Testis (tissue), 2 donors: ENCODE measurements at regions not wholly inside any gene's neighbourhood (a gene's known extent, or its start where the extent isn't known, plus 50 kb on each side); places are given as distances from the start of the nearest gene placed in this dataset.
"Not testable (repeated sequence)": the region's sequence is repeated elsewhere in the genome, so short reads cannot be mapped to it uniquely, and the experiment has no call there.

Experiments used
- DNase-seq: peaks from one replicate; pipeline ENCODE4 v3.0.0-alpha.2; 2019
- H3K27ac ChIP-seq, 2 donors: fragments of 200-600 bp; sonication (generic); one replicate each; pipeline ENCODE4 v1.5.1; 2019
- H3K27me3 ChIP-seq: fragments of 200-600 bp; sonication (generic); one replicate; pipeline ENCODE4 v1.5.1; 2019
- H3K36me3 ChIP-seq: fragments of 200-600 bp; sonication (generic); one replicate; pipeline ENCODE4 v1.5.1; 2017; ENCODE audit warnings: low read depth; ENCODE audit errors: missing control alignments
- H3K4me1 ChIP-seq: fragments of 200-600 bp; sonication (generic); one replicate; pipeline ENCODE4 v1.5.1; 2019
- H3K4me3 ChIP-seq, 2 donors: fragments of 200-600 bp; sonication (generic); one replicate each; pipeline ENCODE4 v1.5.1; 2017 to 2019
- H3K9me3 ChIP-seq: fragments of 200-600 bp; sonication (generic); one replicate; pipeline ENCODE4 v1.5.1; 2017
- POLR2A ChIP-seq: fragments of 450-650 bp; IDR thresholded peaks from one replicate; pipeline ENCODE4 v1.6.1; 2017; ENCODE audit warnings: antibody characterized with exemption, mild to moderate bottlenecking, moderate library complexity
- WGBS, 2 donors: methylation state at CpG; one replicate each; pipeline ENCODE4 v1.1.5; 2018; 5-methylcytosine and 5-hydroxymethylcytosine counted together
- intact Hi-C: fragments of 100-400 bp; cut with DNase I; formaldehyde crosslinking; loops from one replicate; pipeline ENCODE4 v1.15.1; 2023; ENCODE audit warnings: low total_unique reads
- TF ChIP-seq, protein P1 (sequence below), 3 experiments: fragments of 450-650 bp in 2 of 3; fragments of 200-600 bp in 1 of 3; sonication (generic) in 1 of 3; IDR thresholded peaks; one replicate each; pipeline ENCODE4 v1.5.1; 2016 to 2019; ENCODE audit warnings: antibody characterized with exemption in 3 of 3, mild to moderate bottlenecking in 2 of 3, moderate library complexity in 1 of 3

DNA sequence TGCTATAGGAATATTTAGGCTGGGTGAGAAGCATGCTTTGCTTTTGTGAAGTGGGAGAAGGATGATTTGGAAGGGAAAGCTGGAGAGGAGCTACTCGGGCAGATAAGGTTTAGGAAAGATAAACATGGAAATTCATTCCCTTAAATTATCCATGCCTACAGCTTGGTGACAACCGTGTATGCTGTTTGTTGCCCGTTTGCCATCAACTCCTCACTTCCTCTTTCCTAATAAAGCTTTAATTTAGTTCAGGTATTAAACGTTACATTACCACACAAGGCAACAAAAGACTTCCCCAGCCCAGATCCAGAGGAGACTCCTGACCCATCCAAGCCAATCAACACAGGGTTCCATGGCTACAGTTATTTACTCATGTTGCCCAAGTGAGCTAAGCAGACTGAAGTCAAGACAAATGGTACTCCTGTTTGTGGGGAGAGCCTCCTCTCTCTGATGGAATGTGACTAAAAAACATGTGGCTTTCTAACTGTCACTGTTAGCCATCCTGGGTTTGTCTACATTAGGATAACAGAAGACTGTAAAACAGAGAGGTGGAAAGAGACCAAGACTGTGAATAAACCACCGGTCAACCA, 101.7 kb upstream of the GRAMD1B start:
- Histone ChIP-seq H3K4me1 (peaks cover 12% of the 10 kb centered on the region), H3K4me3 (no peak overlapping the region), H3K36me3 (no peaks in the 10 kb centered on the region), H3K27ac (no peak overlapping the region), H3K9me3 (no peaks in the 10 kb centered on the region), H3K27me3 (no peaks in the 10 kb centered on the region)
- WGBS, 2 donors = 75 to 77% methylated on average over 5 of the region's 5 CpGs
- DNase-seq = no peak
- intact Hi-C loops = no loop called here
- TF ChIP-seq POLR2A = no peak
- TF ChIP-seq, protein P1, sequence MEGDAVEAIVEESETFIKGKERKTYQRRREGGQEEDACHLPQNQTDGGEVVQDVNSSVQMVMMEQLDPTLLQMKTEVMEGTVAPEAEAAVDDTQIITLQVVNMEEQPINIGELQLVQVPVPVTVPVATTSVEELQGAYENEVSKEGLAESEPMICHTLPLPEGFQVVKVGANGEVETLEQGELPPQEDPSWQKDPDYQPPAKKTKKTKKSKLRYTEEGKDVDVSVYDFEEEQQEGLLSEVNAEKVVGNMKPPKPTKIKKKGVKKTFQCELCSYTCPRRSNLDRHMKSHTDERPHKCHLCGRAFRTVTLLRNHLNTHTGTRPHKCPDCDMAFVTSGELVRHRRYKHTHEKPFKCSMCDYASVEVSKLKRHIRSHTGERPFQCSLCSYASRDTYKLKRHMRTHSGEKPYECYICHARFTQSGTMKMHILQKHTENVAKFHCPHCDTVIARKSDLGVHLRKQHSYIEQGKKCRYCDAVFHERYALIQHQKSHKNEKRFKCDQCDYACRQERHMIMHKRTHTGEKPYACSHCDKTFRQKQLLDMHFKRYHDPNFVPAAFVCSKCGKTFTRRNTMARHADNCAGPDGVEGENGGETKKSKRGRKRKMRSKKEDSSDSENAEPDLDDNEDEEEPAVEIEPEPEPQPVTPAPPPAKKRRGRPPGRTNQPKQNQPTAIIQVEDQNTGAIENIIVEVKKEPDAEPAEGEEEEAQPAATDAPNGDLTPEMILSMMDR (IDR thresholded peaks at IDR 0.05) = no peak

DNA sequence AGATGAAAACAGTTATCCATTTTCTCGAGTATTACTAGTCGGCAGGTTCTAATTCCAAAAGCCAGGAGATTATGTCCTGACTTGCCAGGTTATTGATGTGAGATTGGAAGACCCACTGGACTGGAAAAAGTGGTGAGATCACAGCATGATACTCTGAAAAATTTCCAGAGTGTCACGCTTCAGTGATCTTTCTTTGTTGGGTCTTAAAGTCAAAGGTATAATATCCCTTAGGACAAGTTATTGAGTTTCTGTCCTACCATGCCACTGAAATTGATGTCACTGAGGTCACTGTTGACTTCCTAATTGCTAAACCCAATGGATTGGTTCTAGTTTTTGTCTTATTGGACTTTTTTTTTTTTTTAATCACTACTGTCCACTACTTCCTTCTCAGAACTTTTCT, 104.5 kb upstream of the GRAMD1B start:
- WGBS, 2 donors = 86 to 88% methylated on average over 3 of the region's 3 CpGs
- Histone ChIP-seq H3K36me3 (no peaks in the 10 kb centered on the region), H3K4me3 (no peak overlapping the region), H3K27ac (no peak overlapping the region), H3K4me1 (peaks cover 6% of the 10 kb centered on the region), H3K9me3 (no peaks in the 10 kb centered on the region), H3K27me3 (no peaks in the 10 kb centered on the region)
- DNase-seq = no peak
- TF ChIP-seq, protein P1 (IDR thresholded peaks at IDR 0.05) = no peak
- no peak for TF ChIP-seq POLR2A
- intact Hi-C loops = no loop called here

DNA sequence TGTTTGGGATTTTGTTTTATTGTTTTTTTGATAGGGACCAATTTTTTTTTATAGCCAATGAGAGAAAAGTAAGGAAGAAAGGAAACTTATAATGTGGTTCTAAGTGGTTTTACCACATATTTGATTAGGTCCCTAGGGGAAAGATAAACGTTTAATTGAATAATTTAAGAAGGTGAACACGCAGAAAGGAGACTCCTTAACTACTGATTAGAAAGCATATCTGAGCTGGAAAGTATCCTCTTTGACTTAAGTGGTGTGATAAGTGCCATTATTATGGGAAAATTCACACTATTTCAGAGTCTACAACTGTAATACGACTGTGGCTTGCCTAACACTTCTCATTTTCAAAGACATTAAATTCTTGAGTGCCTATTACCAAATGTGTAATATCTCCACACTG, 106.5 kb upstream of the GRAMD1B start:
- no peak overlapping the region for H3K27ac ChIP-seq
- H3K27me3 ChIP-seq = no peaks in the 10 kb centered on the region
- no peaks in the 10 kb centered on the region for H3K9me3 ChIP-seq
- 33% methylated on average over 3 of the region's 3 CpGs for WGBS, 2 donors
- no peak for DNase-seq
- no peak overlapping the region for H3K4me3 ChIP-seq
- intact Hi-C loops = no loop called here
- no peaks in the 10 kb centered on the region for H3K4me1 ChIP-seq
- H3K36me3 ChIP-seq = no peaks in the 10 kb centered on the region
- TF ChIP-seq, protein P1 (IDR thresholded peaks at IDR 0.05) = no peak
- TF ChIP-seq POLR2A = no peak

DNA sequence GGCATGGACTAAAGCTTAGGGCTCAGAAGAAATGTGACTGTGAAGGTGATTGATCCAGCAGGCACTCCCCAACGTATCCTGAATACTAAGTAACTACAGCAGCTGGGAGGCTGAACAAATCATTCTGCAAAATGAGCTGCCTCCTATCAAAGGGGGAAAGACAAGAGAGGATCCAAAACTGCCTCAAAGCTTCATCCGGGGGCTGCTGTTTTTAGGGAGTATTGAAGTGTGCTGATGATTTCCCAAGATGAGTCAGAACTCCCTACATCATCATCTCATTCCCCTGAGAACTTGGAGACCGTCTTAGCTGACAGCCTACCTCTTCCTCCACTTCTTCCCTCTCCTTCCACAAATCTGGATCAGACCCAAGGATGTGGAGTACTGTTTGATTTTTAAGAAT, 108.4 kb upstream of the GRAMD1B start:
- no peak overlapping the region for H3K4me3 ChIP-seq
- no peaks in the 10 kb centered on the region for H3K36me3 ChIP-seq
- intact Hi-C loops = no loop called here
- no peaks in the 10 kb centered on the region for H3K27me3 ChIP-seq
- no peak for TF ChIP-seq POLR2A
- TF ChIP-seq, protein P1 (IDR thresholded peaks at IDR 0.05) = no peak
- H3K4me1 ChIP-seq = no peaks in the 10 kb centered on the region
- DNase-seq = no peak
- no peak overlapping the region for H3K27ac ChIP-seq
- H3K9me3 ChIP-seq = no peaks in the 10 kb centered on the region
- 44 to 46% methylated on average over 3 of the region's 3 CpGs for WGBS, 2 donors

DNA sequence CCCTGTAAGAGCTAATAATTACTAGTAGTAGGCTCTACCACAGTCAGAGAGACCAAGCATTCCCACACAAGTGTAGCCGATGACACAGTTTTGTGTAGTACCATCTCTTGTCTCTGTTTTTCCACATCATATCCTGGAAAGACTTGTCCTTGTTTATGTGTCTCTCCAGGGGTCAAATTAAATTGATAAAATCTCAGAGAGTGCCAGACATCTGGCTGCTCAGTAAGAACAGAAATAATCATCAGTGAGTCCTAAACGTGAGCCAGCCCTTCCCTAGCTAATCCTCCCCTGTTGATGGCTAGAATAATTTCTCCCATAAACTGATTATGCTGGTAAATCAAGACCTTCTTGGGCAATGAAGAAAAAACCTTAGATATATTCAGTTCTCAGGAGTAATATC, 111.4 kb upstream of the GRAMD1B start:
- intact Hi-C loops = no loop called here
- 66 to 71% methylated on average over 2 of the region's 2 CpGs for WGBS, 2 donors
- no peak for DNase-seq

DNA sequence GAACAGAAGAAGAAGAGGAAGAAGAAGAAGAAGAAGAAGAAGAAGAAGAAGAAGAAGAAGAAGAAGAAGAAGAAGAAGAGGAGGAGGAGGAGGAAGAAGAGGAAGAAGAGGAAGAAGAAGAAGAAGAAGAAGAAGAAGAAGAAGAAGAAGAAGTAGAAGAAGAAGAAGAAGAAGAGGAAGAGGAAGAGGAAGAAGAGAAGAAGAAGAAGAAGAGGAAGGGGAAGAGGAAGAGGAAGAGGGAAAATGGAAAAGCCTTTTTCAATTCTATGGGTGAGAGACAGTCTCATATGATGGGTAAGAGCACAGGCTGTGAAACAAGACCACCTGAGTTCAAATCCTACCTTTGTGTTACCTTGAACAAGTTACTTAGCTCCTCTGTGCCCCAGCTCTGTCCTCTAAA, 111.9 kb upstream of the GRAMD1B start:
- H3K4me3 ChIP-seq, H3K4me1 ChIP-seq, DNase-seq, H3K9me3 ChIP-seq, H3K27ac ChIP-seq, intact Hi-C loops, H3K27me3 ChIP-seq, H3K36me3 ChIP-seq: not testable (repeated sequence)

More for the DNA sequence above, 111.4 kb upstream of the GRAMD1B start:
- Histone ChIP-seq H3K4me3 (no peak overlapping the region), H3K4me1 (no peaks in the 10 kb centered on the region), H3K36me3 (no peaks in the 10 kb centered on the region), H3K27ac (no peak overlapping the region), H3K9me3 (no peaks in the 10 kb centered on the region), H3K27me3 (no peaks in the 10 kb centered on the region)
- TF ChIP-seq, protein P1 (IDR thresholded peaks at IDR 0.05) = no peak
- TF ChIP-seq POLR2A = no peak
